CD14-positive monocyte (primary cell): ENCODE measurements at regions not wholly inside any gene's neighbourhood (a gene's known extent, or its start where the extent isn't known, plus 50 kb on each side); places are given as distances from the start of the nearest gene placed in this dataset.

ENCODE experiments used
- DNase-seq, 3 donors: peaks; one replicate each; pipeline ENCODE4 v3.0.0-alpha.2; 2011 to 2022
- H2AFZ ChIP-seq: 2 replicates; pipeline ENCODE4 v1.6.0; 2012; ENCODE audit warnings: mild to moderate bottlenecking, low read depth, low read length, inconsistent platforms; ENCODE audit not compliant: insufficient read depth, poor library complexity, severe bottlenecking
- H3K27ac ChIP-seq, 2 donors: 1 replicate in 1 of 2; 2 replicates in 1 of 2; pipeline ENCODE4 v1.5.1; 2012 to 2013; ENCODE audit warnings: low read length in 2 of 2, control low read depth in 1 of 2, inconsistent platforms in 1 of 2, low read depth in 1 of 2, mild to moderate bottlenecking in 1 of 2
- H3K27me3 ChIP-seq, 2 donors: one replicate each; pipeline versions ENCODE4 v1.6.0 to v1.6.1; 2011 to 2013; ENCODE audit warnings: low read length in 2 of 2; ENCODE audit not compliant: control insufficient read depth in 2 of 2, insufficient read depth in 2 of 2
- H3K36me3 ChIP-seq, 2 donors: replicated peaks in 1 of 2; 1 replicate in 1 of 2; 2 replicates in 1 of 2; pipeline versions ENCODE4 v1.5.1 to v1.6.1; 2012 to 2013; ENCODE audit warnings: low read length in 2 of 2, control low read depth in 1 of 2, inconsistent platforms in 1 of 2, mild to moderate bottlenecking in 1 of 2; ENCODE audit not compliant: insufficient read depth in 2 of 2, control insufficient read depth in 1 of 2
- H3K4me1 ChIP-seq, 2 donors: 1 replicate in 1 of 2; 2 replicates in 1 of 2; pipeline versions ENCODE4 v1.5.1 to v1.6.1; 2012 to 2013; ENCODE audit warnings: low read length in 2 of 2, control low read depth in 1 of 2, inconsistent platforms in 1 of 2, mild to moderate bottlenecking in 1 of 2, moderate library complexity in 1 of 2; ENCODE audit not compliant: insufficient read depth in 2 of 2, control insufficient read depth in 1 of 2
- H3K4me2 ChIP-seq: replicated peaks from 2 replicates; pipeline ENCODE3; 2012; ENCODE audit warnings: low read length, moderate library complexity, mild to moderate bottlenecking; ENCODE audit not compliant: poor library complexity, severe bottlenecking; ENCODE audit errors: extremely low read depth
- H3K4me3 ChIP-seq, 3 experiments: fragments of 200-600 bp in 1 of 3; sonication (generic) in 1 of 3; replicated peaks in 1 of 3; 1 replicate in 2 of 3; 2 replicates in 1 of 3; pipeline ENCODE4 v1.5.1; 2011 to 2013; ENCODE audit warnings: low read length in 3 of 3, mild to moderate bottlenecking in 3 of 3, control low read depth in 2 of 3, low read depth in 2 of 3, inconsistent platforms in 1 of 3, moderate library complexity in 1 of 3
- H3K79me2 ChIP-seq: 2 replicates; pipeline ENCODE4 v1.6.0; 2012; ENCODE audit warnings: mild to moderate bottlenecking, control low read depth, inconsistent platforms, low read length, moderate library complexity; ENCODE audit not compliant: insufficient read depth
- H3K9ac ChIP-seq: 2 replicates; pipeline ENCODE4 v1.6.0; 2017; ENCODE audit warnings: low read length, mild to moderate bottlenecking; ENCODE audit not compliant: insufficient read depth, poor library complexity, severe bottlenecking
- H3K9me3 ChIP-seq, 2 donors: replicated peaks in 1 of 2; 1 replicate in 1 of 2; 2 replicates in 1 of 2; pipeline versions ENCODE4 v1.5.1 to v1.6.1; 2012 to 2013; ENCODE audit warnings: low read length in 2 of 2, control low read depth in 1 of 2; ENCODE audit not compliant: control insufficient read depth in 1 of 2, insufficient read depth in 1 of 2
- H4K20me1 ChIP-seq: 2 replicates; pipeline ENCODE4 v1.6.0; 2012; ENCODE audit warnings: mild to moderate bottlenecking, low read length, control low read depth, moderate library complexity; ENCODE audit not compliant: insufficient read depth
- H3K27ac Mint-ChIP-seq, 7 donors: one replicate each; pipeline ENCODE4 v1.8.0; 2020; ENCODE audit warnings: mild to moderate bottlenecking in 7 of 7, mixed read lengths in 7 of 7, moderate library complexity in 6 of 7, inconsistent platforms in 2 of 7
- H3K27me3 Mint-ChIP-seq, 3 donors: one replicate each; pipeline ENCODE4 v1.8.0; 2021 to 2022; ENCODE audit warnings: low read depth in 3 of 3, mild to moderate bottlenecking in 3 of 3, mixed read lengths in 3 of 3, moderate library complexity in 3 of 3, inconsistent platforms in 1 of 3
- H3K36me3 Mint-ChIP-seq, 2 donors: one replicate each; pipeline ENCODE4 v1.8.0; 2020; ENCODE audit warnings: mixed read lengths in 2 of 2, inconsistent platforms in 1 of 2, mild to moderate bottlenecking in 1 of 2
- H3K4me1 Mint-ChIP-seq: one replicate; pipeline ENCODE4 v1.8.0; 2020; ENCODE audit warnings: mild to moderate bottlenecking, mixed read lengths
- H3K4me3 Mint-ChIP-seq, 2 donors: one replicate each; pipeline ENCODE4 v1.8.0; 2020; ENCODE audit warnings: mild to moderate bottlenecking in 2 of 2, mixed read lengths in 2 of 2, moderate library complexity in 1 of 2
- H3K9me3 Mint-ChIP-seq, 7 donors: one replicate each; pipeline ENCODE4 v1.8.0; 2020 to 2022; ENCODE audit warnings: mixed read lengths in 7 of 7, mild to moderate bottlenecking in 6 of 7, moderate library complexity in 6 of 7, inconsistent platforms in 2 of 7
- CTCF ChIP-seq: fragments of 200-600 bp; IDR thresholded peaks from one replicate; pipeline ENCODE4 v1.8.0; 2022; ENCODE audit warnings: antibody characterized with exemption, mild to moderate bottlenecking
- WGBS: methylation state at CpG from one replicate; pipeline ENCODE4 v1.1.5; 2013; ENCODE audit warnings: missing lambda C conversion rate; ENCODE audit not compliant: insufficient coverage; 5-methylcytosine and 5-hydroxymethylcytosine counted together
- intact Hi-C, 2 donors: fragments of 100-400 bp; cut with micrococcal nuclease; formaldehyde crosslinking; loops; one replicate each; pipeline versions ENCODE4 v1.15.0 to v1.15.1; 2023

- Mint-ChIP-seq H3K27me3 (peaks cover 0 to 1% (median 0%) of the 10 kb centered on the region in 3 donors), H3K9me3 (peaks cover 2 to 14% (median 12%) of the 10 kb centered on the region in 7 donors), H3K27ac (no peak overlapping the region), H3K4me3 (no peak overlapping the region), H3K4me1 (peaks cover 5% of the 10 kb centered on the region), H3K36me3 (peaks cover 0 to 5% of the 10 kb centered on the region in 2 donors)
- Histone ChIP-seq H3K9me3 (peaks cover 0 to 3% of the 10 kb centered on the region in 2 donors), H3K79me2 (no peaks in the 10 kb centered on the region), H3K4me2 (no peak overlapping the region), H3K4me3 (no peak overlapping the region), H3K4me1 (no peaks in the 10 kb centered on the region), H3K36me3 (no peaks in the 10 kb centered on the region), H2AFZ (no peak overlapping the region), H4K20me1 (no peaks in the 10 kb centered on the region), H3K9ac (no peak overlapping the region), H3K27ac (no peak overlapping the region), H3K27me3 (no peaks in the 10 kb centered on the region)
- DNase-seq, result no peak
- intact Hi-C loops, result no loop called here
- no CpG with 5 or more reads among the region's 2 CpGs for WGBS
- TF ChIP-seq CTCF, result no peak
These were observed 517.7 kb downstream of the ETS1 start for GRCh38 chr11:128069665-128070064.

GRCh38 chr11:128067780-128068179 is 519.6 kb downstream of the ETS1 start:
- H3K27me3 ChIP-seq, result no peaks in the 10 kb centered on the region
- no peaks in the 10 kb centered on the region for H3K36me3 ChIP-seq
- no peaks in the 10 kb centered on the region for H3K79me2 ChIP-seq
- no CpG with 5 or more reads among the region's 1 CpG for WGBS
- no peak for TF ChIP-seq CTCF
- DNase-seq, result no peak
- no peak overlapping the region for H3K27ac ChIP-seq
- no peak overlapping the region for H3K4me3 ChIP-seq
- H3K9ac ChIP-seq, result no peak overlapping the region
- no peak overlapping the region for H3K4me2 ChIP-seq
- Mint-ChIP-seq H3K27ac (peak overlapping the region in 1 of 7 donors; percentile 38), H3K9me3 (peaks cover 6 to 26% (median 12%) of the 10 kb centered on the region in 7 donors), H3K4me3 (no peak overlapping the region), H3K27me3 (no peaks in the 10 kb centered on the region), H3K36me3 (peaks cover 0 to 6% of the 10 kb centered on the region in 2 donors), H3K4me1 (peaks cover 5% of the 10 kb centered on the region)
- H3K9me3 ChIP-seq, result peaks cover 0 to 3% of the 10 kb centered on the region in 2 donors
- intact Hi-C loops, result no loop called here
- no peaks in the 10 kb centered on the region for H4K20me1 ChIP-seq
- no peaks in the 10 kb centered on the region for H3K4me1 ChIP-seq
- H2AFZ ChIP-seq, result no peak overlapping the region
